OCI-LY3 (cell line): ENCODE measurements at regions not wholly inside any gene's neighbourhood (a gene's known extent, or its start where the extent isn't known, plus 50 kb on each side); places are given as distances from the start of the nearest gene placed in this dataset.

Source experiments
- EZH2phosphoT487 ChIP-seq: fragments of 200-600 bp; shearing (Covaris generic); IDR thresholded peaks from 2 replicates; pipeline ENCODE4 v1.6.1; 2018; ENCODE audit warnings: antibody characterized with exemption, mixed run types, low read depth
- TF ChIP-seq, protein P1 (sequence below): fragments of 200-600, 300-600 bp; sonication (generic); IDR thresholded peaks from 2 replicates; pipeline ENCODE4 v1.5.1; 2014; ENCODE audit warnings: antibody characterized with exemption, low read length, low read depth

DNA sequence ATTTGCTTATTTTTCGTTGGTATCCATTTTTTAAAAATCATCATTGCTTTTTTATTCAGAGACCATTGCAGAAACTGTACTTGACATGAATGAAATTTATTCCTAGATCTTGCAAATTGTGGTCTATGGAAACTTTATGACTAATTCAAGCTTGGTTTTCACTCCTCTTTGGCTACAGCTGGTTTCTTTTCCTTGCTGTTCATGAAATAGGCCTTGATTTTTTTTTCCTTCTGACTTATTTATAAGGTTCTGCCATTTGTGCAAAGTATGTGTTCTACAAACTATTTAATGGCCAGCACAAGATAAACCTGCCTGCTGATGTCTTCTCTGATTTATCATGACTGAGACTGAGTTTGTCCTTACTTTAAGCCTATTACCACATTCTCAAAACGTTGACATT, 764.0 kb upstream of the SLITRK5 start:
- TF ChIP-seq, protein P1, sequence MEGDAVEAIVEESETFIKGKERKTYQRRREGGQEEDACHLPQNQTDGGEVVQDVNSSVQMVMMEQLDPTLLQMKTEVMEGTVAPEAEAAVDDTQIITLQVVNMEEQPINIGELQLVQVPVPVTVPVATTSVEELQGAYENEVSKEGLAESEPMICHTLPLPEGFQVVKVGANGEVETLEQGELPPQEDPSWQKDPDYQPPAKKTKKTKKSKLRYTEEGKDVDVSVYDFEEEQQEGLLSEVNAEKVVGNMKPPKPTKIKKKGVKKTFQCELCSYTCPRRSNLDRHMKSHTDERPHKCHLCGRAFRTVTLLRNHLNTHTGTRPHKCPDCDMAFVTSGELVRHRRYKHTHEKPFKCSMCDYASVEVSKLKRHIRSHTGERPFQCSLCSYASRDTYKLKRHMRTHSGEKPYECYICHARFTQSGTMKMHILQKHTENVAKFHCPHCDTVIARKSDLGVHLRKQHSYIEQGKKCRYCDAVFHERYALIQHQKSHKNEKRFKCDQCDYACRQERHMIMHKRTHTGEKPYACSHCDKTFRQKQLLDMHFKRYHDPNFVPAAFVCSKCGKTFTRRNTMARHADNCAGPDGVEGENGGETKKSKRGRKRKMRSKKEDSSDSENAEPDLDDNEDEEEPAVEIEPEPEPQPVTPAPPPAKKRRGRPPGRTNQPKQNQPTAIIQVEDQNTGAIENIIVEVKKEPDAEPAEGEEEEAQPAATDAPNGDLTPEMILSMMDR = no peak
- no peak for TF ChIP-seq EZH2phosphoT487
